K562 (cell line): ENCODE measurements at regions not wholly inside any gene's neighbourhood (a gene's known extent, or its start where the extent isn't known, plus 50 kb on each side); places are given as distances from the start of the nearest gene placed in this dataset.

Experiments used
- HEY1 ChIP-seq: fragments of 250-450 bp; sonication (Bioruptor Pico); IDR thresholded peaks from 2 replicates; pipeline ENCODE4 v1.5.0; 2020; ENCODE audit warnings: mild to moderate bottlenecking, moderate library complexity, borderline replicate concordance
- ILF3 ChIP-seq: fragments of 450-650 bp; IDR thresholded peaks from 2 replicates; pipeline ENCODE4 v1.6.1; 2018; ENCODE audit warnings: antibody characterized with exemption, mild to moderate bottlenecking, moderate library complexity, borderline replicate concordance
- KLF1 ChIP-seq: fragments of 450-650 bp; IDR thresholded peaks from 2 replicates; pipeline ENCODE4 v1.6.1; 2016; ENCODE audit warnings: missing genetic modification characterization, missing compliant biosample characterization
- POLR2A ChIP-seq: fragments of 450-650 bp; conservative IDR thresholded peaks from 2 replicates; pipeline ENCODE4 v1.6.1; 2016
- SIN3A ChIP-seq, 2 experiments: fragments of 150-350 bp in 1 of 2; IDR thresholded peaks; 2 replicates each; pipeline ENCODE4 v1.6.1; 2011 to 2016; ENCODE audit warnings: borderline replicate concordance in 2 of 2, low read depth in 2 of 2, low read length in 2 of 2, mild to moderate bottlenecking in 2 of 2, moderate library complexity in 2 of 2; ENCODE audit not compliant: control insufficient read depth in 1 of 2
- U2AF2 ChIP-seq: fragments of 200-400 bp; formaldehyde crosslinking; optimal IDR thresholded peaks from 2 replicates; pipeline ENCODE3; 2017; ENCODE audit warnings: low read depth, mild to moderate bottlenecking, low read length

- no peak for TF ChIP-seq POLR2A
- TF ChIP-seq HEY1 = no peak
- no peak for TF ChIP-seq SIN3A (IDR thresholded peaks at IDR 0.05; ENCODE audit: borderline replicate concordance in 2 of 2, control insufficient read depth in 1 of 2, low read depth in 2 of 2, low read length in 2 of 2)
- TF ChIP-seq ILF3 = no peak
- TF ChIP-seq U2AF2 = no peak
- TF ChIP-seq KLF1 (tag) = no peak
Observed at GRCh38 chr10:105466521-105466920, 825.4 kb downstream of the SORCS3 start.
